Gastroesophageal sphincter (tissue), 3 donors: ENCODE measurements at regions not wholly inside any gene's neighbourhood (a gene's known extent, or its start where the extent isn't known, plus 50 kb on each side); places are given as distances from the start of the nearest gene placed in this dataset.

ENCODE experiments used
- CTCF ChIP-seq, 4 experiments: fragments of 200-600 bp in 2 of 4; fragments of 450-650 bp in 2 of 4; sonication (generic) in 1 of 4; IDR thresholded peaks; one replicate each; pipeline ENCODE4 v1.5.1; 2017 to 2019; ENCODE audit warnings: antibody characterized with exemption in 4 of 4, mild to moderate bottlenecking in 2 of 4, moderate library complexity in 2 of 4
- EP300 ChIP-seq: sonication (generic); formaldehyde crosslinking; IDR thresholded peaks from one replicate; pipeline ENCODE4 v1.6.1; 2017; ENCODE audit warnings: antibody characterized with exemption, mild to moderate bottlenecking
- POLR2A ChIP-seq, 2 donors: fragments of 450-650 bp; IDR thresholded peaks; one replicate each; pipeline ENCODE4 v1.6.1; 2017; ENCODE audit warnings: antibody characterized with exemption in 2 of 2, mild to moderate bottlenecking in 2 of 2, moderate library complexity in 1 of 2
- POLR2AphosphoS5 ChIP-seq: sonication (generic); formaldehyde crosslinking; IDR thresholded peaks from one replicate; pipeline ENCODE4 v1.6.1; 2017; ENCODE audit warnings: antibody characterized with exemption

- TF ChIP-seq EP300, result no peak
- no peak for TF ChIP-seq CTCF (IDR thresholded peaks at IDR 0.05)
- TF ChIP-seq POLR2A (IDR thresholded peaks at IDR 0.05), result no peak
- TF ChIP-seq POLR2AphosphoS5, result no peak
Observed at GRCh38 chr15:29471306-29471705, 201.7 kb upstream of the NSMCE3 start.
